ENCODE measurements at regions not wholly inside any gene's neighbourhood (a gene's known extent, or its start where the extent isn't known, plus 50 kb on each side); places are given as distances from the start of the nearest gene placed in this dataset.

DNA sequence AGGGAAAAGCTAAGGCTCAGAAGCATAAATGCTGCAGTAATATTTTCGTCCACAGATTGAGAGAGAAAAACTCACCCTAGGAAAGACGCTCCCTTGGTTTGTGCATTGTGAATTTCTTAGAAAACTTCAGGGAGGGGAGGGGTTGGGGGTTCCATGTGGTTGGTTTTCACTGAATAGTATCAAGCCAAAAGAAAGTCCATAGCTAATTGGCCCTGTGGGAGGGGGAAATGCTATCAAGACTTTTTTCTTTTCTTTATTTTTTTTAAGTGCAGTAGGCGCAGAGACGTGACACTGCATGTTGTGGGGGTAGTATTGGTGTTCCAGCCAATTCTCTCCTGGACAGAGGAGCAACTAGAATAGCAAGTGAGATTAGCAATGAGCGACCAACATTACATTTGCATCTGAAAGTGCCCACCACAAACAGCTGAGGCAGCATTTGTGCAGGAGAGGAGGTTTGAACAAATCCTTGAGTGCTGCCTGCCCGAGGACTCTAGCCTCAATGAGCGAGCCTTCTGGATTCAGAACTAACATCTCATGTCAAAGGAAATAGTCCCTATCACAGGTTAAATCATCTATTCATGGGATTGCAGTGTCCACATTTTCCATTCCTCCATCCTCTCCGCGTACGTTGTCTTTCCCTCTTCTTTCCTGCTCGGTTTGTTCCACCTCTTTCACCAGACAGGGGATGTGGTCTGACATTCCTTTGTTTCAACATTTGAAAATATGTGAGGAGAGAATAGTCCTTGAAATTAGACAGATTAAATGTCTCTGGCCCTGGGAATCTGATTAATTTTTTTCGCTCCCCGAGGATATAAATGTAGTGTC, 118.0 kb upstream of the MARK1 start:
- DNase-seq, result no peak

- no peak for DNase-seq
Measured at GRCh38 chr1:220407191-220407590, 120.7 kb upstream of the MARK1 start.

GRCh38 chr1:220398238-220398637, 126.0 kb upstream of the RAB3GAP2 start:
- DNase-seq, result no peak

DNA sequence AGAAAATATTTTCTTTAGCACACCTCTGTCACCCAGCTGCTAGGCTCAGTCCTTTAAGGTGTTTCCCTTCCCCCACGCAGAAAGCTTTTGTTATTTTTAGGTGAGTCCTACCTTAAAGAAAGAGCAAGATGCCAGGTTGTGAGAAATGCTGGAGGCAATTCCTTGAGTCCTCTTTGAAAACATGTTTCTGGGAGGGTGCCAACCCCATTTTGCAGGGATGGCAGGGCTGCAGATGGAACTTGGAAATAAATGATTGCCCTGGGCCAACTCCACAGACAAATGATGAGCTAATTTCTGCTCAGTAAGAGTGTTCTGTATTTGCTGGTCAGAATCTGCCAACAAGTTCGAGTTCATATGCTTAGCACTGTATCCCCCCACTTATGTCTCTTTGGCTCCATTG, 119.2 kb upstream of the RAB3GAP2 start:
- peak; percentile 85 for DNase-seq

GRCh38 chr1:220389634-220390033, 117.4 kb upstream of the RAB3GAP2 start:
- DNase-seq, result no peak

GRCh38 chr1:220386494-220387195, 114.4 kb upstream of the RAB3GAP2 start:
- no peak for DNase-seq

DNA sequence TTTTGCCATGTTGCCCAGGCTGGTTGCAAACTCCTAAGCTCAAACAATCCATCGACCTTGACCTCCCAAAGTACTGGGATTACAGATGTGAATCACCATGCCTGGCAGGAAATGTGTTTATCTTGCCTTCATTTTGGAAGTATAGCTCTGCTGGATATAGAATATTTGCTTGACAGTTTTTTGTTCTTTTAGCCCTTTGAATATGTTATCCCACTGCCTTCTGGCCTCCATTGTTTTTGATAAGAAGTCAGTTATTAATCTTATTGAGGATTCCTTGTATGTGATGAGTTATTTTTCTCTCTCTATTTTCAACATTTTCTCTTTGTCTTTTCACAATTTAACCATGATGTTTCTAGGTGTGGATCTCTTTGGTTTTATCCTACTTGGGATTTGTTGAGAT, 112.9 kb upstream of the RAB3GAP2 start:
- no peak for DNase-seq

GRCh38 chr1:220382994-220383393, 110.7 kb upstream of the RAB3GAP2 start:
- no peak for DNase-seq

GRCh38 chr1:220380885-220381284, 108.6 kb upstream of the RAB3GAP2 start:
- DNase-seq, result no peak

GRCh38 chr1:220378571-220379302, 106.5 kb upstream of the RAB3GAP2 start:
- no peak for DNase-seq

DNA sequence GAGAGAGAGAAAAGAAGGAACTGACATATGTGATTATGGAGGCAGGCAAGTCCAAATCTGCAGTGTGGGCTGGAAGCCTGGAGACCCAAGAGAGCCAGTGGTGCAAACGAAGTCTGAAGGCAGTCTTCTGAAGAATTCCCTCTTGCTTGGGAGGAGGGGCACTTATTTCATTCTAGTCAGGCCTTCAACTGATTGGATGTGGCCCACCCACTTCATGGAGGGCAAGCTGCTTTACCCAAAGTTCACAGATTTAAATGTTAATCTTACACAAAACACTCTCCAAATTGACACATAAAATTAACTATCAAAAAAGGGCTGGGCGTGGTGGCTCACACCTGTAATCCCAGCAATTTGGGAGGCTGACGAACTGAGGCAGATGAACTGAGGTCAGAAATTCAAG, 103.5 kb upstream of the RAB3GAP2 start:
- no peak for DNase-seq

DNA sequence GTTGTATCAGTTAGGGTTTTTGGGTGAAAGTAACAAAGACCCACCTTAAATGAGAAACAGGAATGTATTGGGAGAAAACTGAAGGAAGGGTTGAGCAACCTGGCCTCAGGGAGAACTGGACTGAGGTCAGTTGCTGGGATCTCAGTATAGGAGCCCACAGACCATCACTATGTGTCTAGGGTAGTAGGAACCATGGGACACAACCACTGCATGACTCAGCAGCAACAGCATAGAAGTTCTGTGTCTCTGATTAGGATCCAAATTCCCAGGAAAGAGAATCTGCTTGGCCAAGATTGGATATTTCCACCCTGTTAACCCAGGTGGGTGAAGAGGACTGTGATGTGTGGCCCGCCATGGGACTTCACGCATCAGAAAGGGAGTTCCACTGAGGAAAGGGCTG, 102.2 kb upstream of the RAB3GAP2 start:
- DNase-seq, result no peak

DNA sequence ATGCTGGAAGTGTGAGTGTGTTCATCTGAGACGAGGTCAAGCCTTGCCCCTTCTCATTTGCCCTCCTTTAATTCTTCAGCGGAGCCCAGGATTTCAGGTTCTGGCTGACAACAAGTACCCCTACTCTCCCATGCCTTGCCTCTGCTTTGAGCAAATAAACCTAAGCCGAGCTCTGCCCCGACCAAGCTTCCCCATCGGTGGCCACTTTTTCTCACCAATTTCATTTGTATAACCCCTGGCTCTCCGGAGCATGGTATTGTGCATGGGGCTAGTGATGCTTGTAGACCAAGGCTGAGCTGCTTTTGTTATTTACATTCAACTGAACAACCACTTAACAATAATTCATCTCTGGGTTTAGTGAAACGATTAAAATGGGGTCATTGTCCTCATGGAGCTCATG, 100.2 kb upstream of the RAB3GAP2 start:
- no peak for DNase-seq

GRCh38 chr1:220371324-220371723, 99.1 kb upstream of the RAB3GAP2 start:
- no peak for DNase-seq

DNA sequence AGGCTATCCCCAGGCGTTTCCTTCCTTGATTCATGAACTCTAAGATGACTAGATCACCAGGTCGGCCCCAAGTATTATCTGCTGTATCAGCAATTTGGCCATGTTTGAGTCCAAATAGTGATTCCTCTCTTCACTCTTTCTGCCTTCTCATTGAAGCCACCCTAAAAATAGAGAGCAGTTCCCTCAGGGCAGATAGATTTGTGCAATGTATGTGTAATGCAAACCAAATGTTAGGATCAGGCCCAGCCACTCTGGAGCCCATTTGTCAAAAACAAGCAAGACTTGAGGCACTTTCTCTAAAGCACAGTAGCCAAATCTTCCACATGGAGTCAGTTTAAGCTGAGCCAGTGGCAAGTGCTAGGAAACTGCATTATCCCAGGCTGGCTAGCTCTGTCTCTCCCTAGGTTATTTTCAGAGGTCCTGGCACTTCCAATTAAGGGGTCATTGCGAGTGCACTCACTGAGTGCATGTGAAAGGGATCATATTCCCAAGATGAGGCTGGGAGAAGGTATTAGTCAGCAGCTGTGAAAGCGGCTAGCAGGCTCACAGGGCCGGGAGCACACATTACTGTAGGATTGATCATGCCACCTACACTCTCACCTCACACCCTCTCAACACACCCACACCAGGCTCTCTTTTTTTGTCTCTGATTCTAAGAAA, 97.9 kb upstream of the RAB3GAP2 start:
- DNase-seq, result no peak

DNA sequence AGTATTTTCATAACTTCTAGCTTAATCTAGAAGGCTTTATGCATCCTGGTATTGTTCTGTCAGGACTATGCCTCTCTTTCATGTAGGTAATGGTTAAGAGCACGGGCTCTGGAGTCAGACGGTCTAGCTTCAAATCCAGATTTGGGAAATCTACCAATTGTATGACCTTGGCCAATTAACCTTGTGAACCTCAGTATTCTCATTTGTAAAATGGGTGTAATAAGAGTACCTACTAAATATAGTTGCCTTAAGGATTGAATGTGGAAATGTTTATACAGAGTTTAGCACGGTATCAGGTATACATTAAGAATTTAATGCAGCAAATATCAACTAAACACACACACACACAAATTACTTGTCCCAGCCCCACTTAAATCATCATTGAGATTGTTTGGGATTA, 97.3 kb upstream of the RAB3GAP2 start:
- DNase-seq, result no peak

- no peak for DNase-seq
Measured at GRCh38 chr1:220368352-220369265, 96.4 kb upstream of the RAB3GAP2 start.

DNA sequence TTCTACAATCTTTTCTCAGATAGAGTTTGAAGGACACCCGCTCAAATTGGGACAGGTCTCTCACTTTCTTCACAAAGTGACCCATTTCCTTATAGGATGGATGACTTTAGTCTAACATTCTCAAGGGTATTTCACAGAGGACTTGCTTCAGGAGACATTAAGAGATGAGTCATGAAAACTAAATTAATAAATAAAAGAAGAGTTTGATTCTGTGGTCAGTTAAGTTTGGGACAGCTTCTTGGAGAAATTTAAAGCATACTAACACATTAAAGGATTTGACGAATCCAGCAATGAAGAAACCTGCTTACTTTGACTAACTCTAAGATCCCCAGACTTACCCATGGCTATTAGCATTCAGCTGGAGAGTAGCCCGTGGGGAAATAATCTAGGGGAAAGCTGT, 95.6 kb upstream of the RAB3GAP2 start:
- no peak for DNase-seq

- no peak for DNase-seq
Measured at GRCh38 chr1:220366269-220366668, 94.0 kb upstream of the RAB3GAP2 start.

GRCh38 chr1:220363196-220363837, 91.1 kb upstream of the RAB3GAP2 start:
- peak; percentile 18 for DNase-seq

DNA sequence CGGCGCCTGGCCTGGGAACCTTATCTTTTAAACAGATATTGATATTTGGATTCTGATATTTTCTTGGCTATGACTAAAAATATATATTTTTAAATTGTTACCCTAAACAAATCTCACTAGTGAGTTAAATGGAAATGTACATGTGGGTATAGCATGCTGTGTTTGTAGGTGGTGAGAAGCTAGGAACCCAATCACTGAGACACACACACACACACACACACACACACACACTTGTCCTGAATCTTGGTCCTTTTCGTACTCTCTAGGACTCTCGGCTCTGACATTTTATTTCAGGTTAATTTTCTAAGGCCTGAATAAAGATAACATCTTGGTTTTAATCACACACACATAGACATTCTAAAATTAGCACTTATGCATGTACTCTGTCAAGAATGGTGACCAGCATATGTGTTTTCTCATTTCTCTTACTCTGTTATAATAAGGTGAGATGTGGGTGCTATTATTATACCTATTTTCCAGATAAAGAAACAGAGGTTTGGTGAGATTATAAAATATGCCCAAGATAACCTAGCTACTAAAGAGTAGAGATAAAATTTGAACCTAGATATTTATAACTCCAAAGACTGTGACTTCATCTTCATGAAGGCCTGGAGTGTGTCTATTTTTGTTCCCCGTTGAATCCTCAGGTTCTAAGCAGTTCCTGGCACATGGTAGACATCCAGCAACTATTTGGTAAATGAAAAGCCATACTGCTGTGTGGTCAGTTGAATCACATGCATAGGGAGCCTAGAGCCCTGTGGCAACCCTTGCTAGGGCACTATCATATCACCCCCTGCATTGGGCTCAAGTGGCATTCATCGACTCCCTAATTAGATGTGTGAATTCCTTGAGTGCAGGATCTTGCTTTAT, 85.0 kb upstream of the RAB3GAP2 start:
- DNase-seq, result no peak

Data from NCI-H446 treated with DMSO at 0.1 percent for 48 hours (cell line).